ENCODE measurements at regions not wholly inside any gene's neighbourhood (a gene's known extent, or its start where the extent isn't known, plus 50 kb on each side); places are given as distances from the start of the nearest gene placed in this dataset.
A peak's percentile ranks its signal among the peaks of the same experiment; 100 is the strongest.

DNA sequence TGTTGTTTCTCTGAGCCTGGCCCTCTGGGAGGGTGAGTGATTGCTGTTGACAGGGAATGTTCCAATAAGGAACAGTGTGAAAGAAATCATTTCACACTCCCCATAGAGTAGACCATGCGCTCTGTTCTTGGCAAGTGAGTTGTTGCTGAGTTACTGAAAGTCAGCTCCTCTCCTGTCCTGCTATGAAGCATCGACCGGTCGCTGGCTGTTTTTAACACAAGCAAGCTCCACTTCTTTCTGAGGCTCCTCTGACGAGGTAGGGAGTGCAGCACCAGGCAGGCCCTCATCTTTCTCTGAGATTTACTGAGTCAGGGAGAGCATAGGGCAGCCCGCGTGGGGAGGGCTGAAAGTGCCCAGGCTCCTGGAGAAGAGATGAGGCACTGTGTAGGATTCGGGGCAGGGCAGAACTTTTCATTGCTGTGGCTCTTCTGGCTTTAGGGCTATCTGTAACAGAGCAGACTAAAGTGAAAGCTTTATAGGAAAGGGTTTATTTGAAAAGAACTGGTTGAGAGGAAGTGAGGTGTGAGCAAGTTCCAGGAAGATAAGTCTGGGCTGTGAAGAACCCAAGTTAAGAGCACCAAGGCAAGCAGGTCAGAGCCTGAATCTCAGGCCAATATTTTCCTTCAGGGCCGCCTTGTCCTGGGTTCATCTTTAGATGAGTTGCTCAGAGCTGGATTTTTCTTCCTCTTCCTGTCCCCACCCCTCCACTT, 332.2 kb downstream of the CCSER2 start:
- H3K4me3 ChIP-seq (replicated peaks; ENCODE audit: low read depth, low read length), result no peak overlapping the region
- TF ChIP-seq, protein P1, sequence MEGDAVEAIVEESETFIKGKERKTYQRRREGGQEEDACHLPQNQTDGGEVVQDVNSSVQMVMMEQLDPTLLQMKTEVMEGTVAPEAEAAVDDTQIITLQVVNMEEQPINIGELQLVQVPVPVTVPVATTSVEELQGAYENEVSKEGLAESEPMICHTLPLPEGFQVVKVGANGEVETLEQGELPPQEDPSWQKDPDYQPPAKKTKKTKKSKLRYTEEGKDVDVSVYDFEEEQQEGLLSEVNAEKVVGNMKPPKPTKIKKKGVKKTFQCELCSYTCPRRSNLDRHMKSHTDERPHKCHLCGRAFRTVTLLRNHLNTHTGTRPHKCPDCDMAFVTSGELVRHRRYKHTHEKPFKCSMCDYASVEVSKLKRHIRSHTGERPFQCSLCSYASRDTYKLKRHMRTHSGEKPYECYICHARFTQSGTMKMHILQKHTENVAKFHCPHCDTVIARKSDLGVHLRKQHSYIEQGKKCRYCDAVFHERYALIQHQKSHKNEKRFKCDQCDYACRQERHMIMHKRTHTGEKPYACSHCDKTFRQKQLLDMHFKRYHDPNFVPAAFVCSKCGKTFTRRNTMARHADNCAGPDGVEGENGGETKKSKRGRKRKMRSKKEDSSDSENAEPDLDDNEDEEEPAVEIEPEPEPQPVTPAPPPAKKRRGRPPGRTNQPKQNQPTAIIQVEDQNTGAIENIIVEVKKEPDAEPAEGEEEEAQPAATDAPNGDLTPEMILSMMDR (IDR thresholded peaks at IDR 0.05; ENCODE audit: low read depth, low read length, missing control alignments), result no peak
- DNase-seq (ENCODE audit: extremely low read depth, low read depth), result no peak

DNA sequence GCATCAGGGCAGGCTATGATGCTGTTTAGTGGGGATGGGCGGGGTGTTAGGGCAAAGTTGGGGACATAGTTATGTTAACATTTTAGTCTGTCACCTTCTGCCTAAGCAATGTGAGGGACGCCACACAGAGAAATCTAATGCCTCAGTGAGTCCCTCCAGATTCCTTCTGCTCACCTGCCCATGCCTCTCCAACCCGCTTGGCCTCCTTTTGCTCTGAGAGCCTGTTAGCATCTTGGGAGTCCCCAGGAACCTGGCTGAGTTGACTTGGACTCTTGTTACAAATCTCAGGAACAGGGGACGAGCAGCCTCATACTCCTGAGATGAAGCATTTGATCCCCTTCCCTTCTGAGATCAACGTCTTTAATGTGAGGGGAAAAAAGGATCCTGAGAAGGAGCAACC, 336.8 kb downstream of the CCSER2 start:
- TF ChIP-seq, protein P1 (IDR thresholded peaks at IDR 0.05; ENCODE audit: low read depth, low read length, missing control alignments), result no peak
- DNase-seq (ENCODE audit: extremely low read depth, low read depth), result no peak
- no peak overlapping the region for H3K4me3 ChIP-seq (replicated peaks; ENCODE audit: low read depth, low read length)

DNA sequence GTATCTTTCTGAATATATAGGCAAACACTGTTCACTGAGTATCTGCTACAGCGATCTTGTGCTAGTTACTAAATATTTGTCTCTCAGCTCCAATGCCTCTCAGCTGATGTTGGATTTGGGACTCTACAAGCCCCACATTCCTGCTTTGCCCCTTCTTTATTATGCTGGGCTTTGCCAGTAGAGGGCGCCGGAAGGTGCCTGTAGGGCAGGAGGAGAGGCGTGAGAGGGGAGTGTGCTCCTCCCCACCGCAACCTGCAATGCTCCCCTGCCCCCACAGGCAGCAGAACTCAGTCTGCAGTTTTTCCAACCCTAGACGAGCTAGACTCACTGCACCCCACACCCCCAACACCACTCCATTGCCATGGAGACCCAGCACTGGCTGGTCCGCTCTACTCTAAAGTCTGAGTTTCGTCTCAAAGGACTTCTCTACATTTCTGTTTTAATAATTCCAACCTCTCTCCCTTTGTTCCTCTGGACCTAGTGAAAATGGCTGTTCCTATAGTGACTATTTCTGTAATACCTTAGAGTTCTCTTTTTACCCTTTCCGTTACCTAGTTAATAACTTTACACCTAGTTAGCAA, 337.6 kb downstream of the CCSER2 start:
- no peak for DNase-seq (ENCODE audit: extremely low read depth, low read depth)
- TF ChIP-seq, protein P1 (IDR thresholded peaks at IDR 0.05; ENCODE audit: low read depth, low read length, missing control alignments), result peak; percentile 17
- H3K4me3 ChIP-seq (replicated peaks; ENCODE audit: low read depth, low read length), result no peak overlapping the region

DNA sequence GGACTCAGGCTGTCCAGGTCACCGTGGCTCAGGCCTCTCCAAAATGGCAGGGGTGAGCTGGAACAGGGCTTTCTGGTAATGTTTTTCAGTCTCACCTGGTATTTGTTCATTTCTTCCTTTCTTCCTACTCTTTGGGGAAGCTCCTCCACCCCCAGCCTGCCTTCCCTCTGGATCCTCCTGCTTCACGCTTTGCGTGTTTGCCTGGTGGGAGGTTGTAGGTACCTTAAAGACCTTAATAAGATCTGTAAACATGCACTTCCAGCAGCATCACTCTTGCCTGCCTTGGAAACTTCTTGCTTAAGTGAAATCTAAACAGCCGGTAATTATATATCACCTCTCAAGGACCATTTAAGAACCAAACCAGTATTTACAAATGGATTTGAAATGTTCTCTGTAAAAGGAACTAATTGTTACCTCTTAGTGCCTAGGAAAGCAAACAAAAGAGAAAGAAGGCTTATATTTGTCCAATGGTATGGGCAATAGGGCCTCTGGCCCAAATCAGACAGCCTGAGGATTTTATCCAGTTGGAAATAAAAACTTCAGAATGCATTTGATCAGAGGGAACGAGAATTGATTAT, 339.9 kb downstream of the CCSER2 start:
- no peak for DNase-seq (ENCODE audit: extremely low read depth, low read depth)
- H3K4me3 ChIP-seq (replicated peaks; ENCODE audit: low read depth, low read length), result no peak overlapping the region
- TF ChIP-seq, protein P1 (IDR thresholded peaks at IDR 0.05; ENCODE audit: low read depth, low read length, missing control alignments), result no peak

DNA sequence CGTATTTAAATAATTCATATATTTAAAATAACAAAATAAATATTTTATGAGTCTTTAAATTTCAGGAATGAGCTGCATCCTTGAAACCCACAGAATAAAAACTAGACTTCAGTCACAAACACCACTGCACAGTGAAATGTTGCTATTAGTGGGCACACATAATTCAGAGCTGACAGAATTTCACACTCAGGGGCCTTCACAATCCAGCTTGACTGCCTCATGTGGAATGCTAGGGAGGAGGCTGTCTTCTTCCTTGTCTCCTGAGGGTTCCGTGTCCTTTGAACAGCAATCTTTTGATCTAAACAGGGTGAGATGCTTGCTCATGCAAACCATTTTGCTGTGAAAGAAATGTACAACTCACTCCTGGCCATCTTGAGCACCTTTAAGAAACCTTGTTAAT, 346.7 kb downstream of the CCSER2 start:
- DNase-seq (ENCODE audit: extremely low read depth, low read depth), result no peak
- H3K4me3 ChIP-seq (replicated peaks; ENCODE audit: low read depth, low read length), result no peak overlapping the region
- TF ChIP-seq, protein P1 (IDR thresholded peaks at IDR 0.05; ENCODE audit: low read depth, low read length, missing control alignments), result no peak

DNA sequence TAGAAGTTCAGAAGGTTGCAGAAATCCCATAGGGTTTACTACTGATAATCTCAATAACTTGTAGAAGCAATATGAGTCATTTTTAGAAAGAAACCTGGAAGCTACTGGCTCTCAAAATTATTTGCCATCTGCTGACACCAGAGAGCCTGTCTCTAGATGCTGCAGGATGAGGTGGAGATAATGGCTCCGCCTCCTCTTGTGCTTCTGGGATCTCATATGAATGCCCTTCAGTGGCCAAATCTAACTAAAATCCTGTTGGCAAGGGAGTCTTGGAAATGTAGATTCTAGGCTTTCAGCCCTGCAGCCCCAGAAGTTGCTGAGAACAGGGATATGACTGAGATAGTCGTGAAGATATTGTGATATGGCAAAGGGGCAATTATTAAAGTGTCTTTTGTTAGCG, 348.1 kb downstream of the CCSER2 start:
- TF ChIP-seq, protein P1 (IDR thresholded peaks at IDR 0.05; ENCODE audit: low read depth, low read length, missing control alignments), result no peak
- no peak overlapping the region for H3K4me3 ChIP-seq (replicated peaks; ENCODE audit: low read depth, low read length)
- DNase-seq (ENCODE audit: extremely low read depth, low read depth), result no peak

All from HFF-Myc (cell line).